ENCODE measurements at regions not wholly inside any gene's neighbourhood (a gene's known extent, or its start where the extent isn't known, plus 50 kb on each side); places are given as distances from the start of the nearest gene placed in this dataset.

DNA sequence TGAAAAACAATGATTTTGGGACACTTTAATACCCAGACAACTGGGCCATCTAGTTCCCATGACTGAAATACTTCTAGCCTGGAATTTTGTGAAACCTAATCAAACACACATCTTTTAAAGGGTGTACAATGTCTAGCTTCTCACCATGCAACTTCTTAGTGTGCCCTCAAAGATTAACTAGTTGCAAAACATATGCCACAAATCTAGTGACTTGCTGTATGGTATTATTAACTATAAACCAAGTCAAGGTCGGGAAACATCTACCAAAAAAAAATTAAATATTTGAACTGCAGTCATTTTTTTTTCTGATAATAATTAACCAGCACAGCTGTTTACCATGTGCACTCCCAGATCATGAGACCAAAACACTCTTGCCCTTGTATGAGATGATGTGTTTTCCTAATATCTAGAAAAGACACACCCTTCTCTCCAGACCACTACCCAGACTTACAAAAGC is 171.8 kb upstream of the FOXN3 start:
- TF ChIP-seq, protein P1, sequence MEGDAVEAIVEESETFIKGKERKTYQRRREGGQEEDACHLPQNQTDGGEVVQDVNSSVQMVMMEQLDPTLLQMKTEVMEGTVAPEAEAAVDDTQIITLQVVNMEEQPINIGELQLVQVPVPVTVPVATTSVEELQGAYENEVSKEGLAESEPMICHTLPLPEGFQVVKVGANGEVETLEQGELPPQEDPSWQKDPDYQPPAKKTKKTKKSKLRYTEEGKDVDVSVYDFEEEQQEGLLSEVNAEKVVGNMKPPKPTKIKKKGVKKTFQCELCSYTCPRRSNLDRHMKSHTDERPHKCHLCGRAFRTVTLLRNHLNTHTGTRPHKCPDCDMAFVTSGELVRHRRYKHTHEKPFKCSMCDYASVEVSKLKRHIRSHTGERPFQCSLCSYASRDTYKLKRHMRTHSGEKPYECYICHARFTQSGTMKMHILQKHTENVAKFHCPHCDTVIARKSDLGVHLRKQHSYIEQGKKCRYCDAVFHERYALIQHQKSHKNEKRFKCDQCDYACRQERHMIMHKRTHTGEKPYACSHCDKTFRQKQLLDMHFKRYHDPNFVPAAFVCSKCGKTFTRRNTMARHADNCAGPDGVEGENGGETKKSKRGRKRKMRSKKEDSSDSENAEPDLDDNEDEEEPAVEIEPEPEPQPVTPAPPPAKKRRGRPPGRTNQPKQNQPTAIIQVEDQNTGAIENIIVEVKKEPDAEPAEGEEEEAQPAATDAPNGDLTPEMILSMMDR (IDR thresholded peaks at IDR 0.05; ENCODE audit: low read depth, low read length, poor library complexity, severe bottlenecking): no peak
- no peak for TF ChIP-seq EZH2phosphoT487 (IDR thresholded peaks at IDR 0.05; ENCODE audit: borderline replicate concordance, low read length)

Data from DOHH2 (cell line).